HEK293T (cell line): ENCODE measurements at regions not wholly inside any gene's neighbourhood (a gene's known extent, or its start where the extent isn't known, plus 50 kb on each side); places are given as distances from the start of the nearest gene placed in this dataset.

Experiments used
- CTCF ChIA-PET: fragments of 350-600 bp; formaldehyde crosslinking; extraction: SDS; loops from one replicate; lab custom pipeline; 2021; ENCODE audit warnings: antibody characterized with exemption, inconsistent platforms; lab: Yijun Ruan, JAX
- POLR2A ChIA-PET: fragments of 350-600 bp; formaldehyde crosslinking; extraction: SDS; loops from one replicate; lab custom pipeline; 2020; ENCODE audit warnings: antibody characterized with exemption, inconsistent platforms; lab: Yijun Ruan, JAX
- DNase-seq: peaks from one replicate; pipeline ENCODE4 v3.0.0; 2012; ENCODE audit warnings: mixed read lengths; ENCODE audit errors: extremely low spot score
- ARNT ChIP-seq: fragments of 450-650 bp; IDR thresholded peaks from 2 replicates; pipeline ENCODE4 v1.6.1; 2017; ENCODE audit warnings: mild to moderate bottlenecking
- BHLHE40 ChIP-seq: fragments of 450-650 bp; IDR thresholded peaks from 2 replicates; pipeline ENCODE4 v1.6.1; 2016; ENCODE audit warnings: mild to moderate bottlenecking, moderate library complexity, borderline replicate concordance
- CTBP1 ChIP-seq: fragments of 450-650 bp; IDR thresholded peaks from 2 replicates; pipeline ENCODE4 v1.6.1; 2016; ENCODE audit warnings: borderline replicate concordance
- ELF4 ChIP-seq: fragments of 450-650 bp; IDR thresholded peaks from 2 replicates; pipeline ENCODE4 v1.6.1; 2017; ENCODE audit warnings: antibody characterized with exemption
- FOXA1 ChIP-seq: fragments of 450-650 bp; IDR thresholded peaks from 2 replicates; pipeline ENCODE4 v1.6.1; 2016; ENCODE audit warnings: mild to moderate bottlenecking
- FOXK2 ChIP-seq: fragments of 450-650 bp; IDR thresholded peaks from 2 replicates; pipeline ENCODE4 v1.6.1; 2016; ENCODE audit warnings: mild to moderate bottlenecking
- FOXM1 ChIP-seq: fragments of 450-650 bp; IDR thresholded peaks from 2 replicates; pipeline ENCODE4 v1.6.1; 2017; ENCODE audit warnings: mild to moderate bottlenecking, borderline replicate concordance
- HDGF ChIP-seq: fragments of 450-650 bp; IDR thresholded peaks from 2 replicates; pipeline ENCODE4 v1.6.1; 2017; ENCODE audit warnings: antibody characterized with exemption, borderline replicate concordance
- L3MBTL2 ChIP-seq: fragments of 450-650 bp; conservative IDR thresholded peaks from 2 replicates; pipeline ENCODE4 v1.6.1; 2016; ENCODE audit warnings: mild to moderate bottlenecking
- LEF1 ChIP-seq: fragments of 450-650 bp; IDR thresholded peaks from 2 replicates; pipeline ENCODE4 v1.6.1; 2017; ENCODE audit warnings: mild to moderate bottlenecking, borderline replicate concordance
- NFRKB ChIP-seq: fragments of 450-650 bp; IDR thresholded peaks from 2 replicates; pipeline ENCODE4 v1.6.1; 2016; ENCODE audit warnings: mild to moderate bottlenecking, moderate library complexity
- SP1 ChIP-seq: fragments of 450-650 bp; IDR thresholded peaks from 2 replicates; pipeline ENCODE4 v1.6.1; 2017
- SUZ12 ChIP-seq: fragments of 450-650 bp; IDR thresholded peaks from 2 replicates; pipeline ENCODE4 v1.6.1; 2016; ENCODE audit warnings: mild to moderate bottlenecking
- TARDBP ChIP-seq: fragments of 450-650 bp; IDR thresholded peaks from 2 replicates; pipeline ENCODE4 v1.6.1; 2016
- ZNF384 ChIP-seq: fragments of 450-650 bp; IDR thresholded peaks from 2 replicates; pipeline ENCODE4 v1.6.1; 2016
- TF ChIP-seq, protein P1 (sequence below): fragments of 450-650 bp; IDR thresholded peaks from 2 replicates; pipeline ENCODE4 v1.6.1; 2016

DNA sequence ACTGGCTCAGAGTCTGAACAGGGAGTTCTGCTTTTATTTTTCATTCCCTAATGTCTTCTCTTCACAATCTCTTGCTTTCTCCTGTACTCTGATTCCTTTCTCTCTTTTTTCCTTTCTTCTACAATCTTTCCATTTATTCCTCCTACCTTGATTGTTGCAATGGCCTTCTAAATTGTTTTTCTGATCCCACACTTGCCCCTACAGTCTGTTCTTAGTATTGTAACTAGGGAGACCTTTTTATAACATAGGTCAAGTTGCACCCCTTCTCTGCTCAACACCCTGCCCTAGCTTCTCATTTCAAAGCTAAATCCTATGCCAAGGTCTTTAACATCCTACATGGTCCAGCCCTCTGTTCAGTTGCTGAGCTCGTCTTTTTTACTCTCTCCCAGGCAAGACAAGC lies 277.9 kb downstream of the GBA3 start:
- CTCF ChIA-PET: interaction anchor here (0.7 kb wide), 1 partner anchor 15 kb away, joined by 3 read pairs; no protein-coding TSS in a partner anchor
- TF ChIP-seq, protein P1, sequence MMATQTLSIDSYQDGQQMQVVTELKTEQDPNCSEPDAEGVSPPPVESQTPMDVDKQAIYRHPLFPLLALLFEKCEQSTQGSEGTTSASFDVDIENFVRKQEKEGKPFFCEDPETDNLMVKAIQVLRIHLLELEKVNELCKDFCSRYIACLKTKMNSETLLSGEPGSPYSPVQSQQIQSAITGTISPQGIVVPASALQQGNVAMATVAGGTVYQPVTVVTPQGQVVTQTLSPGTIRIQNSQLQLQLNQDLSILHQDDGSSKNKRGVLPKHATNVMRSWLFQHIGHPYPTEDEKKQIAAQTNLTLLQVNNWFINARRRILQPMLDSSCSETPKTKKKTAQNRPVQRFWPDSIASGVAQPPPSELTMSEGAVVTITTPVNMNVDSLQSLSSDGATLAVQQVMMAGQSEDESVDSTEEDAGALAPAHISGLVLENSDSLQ: no peak
- TF ChIP-seq TARDBP (no peak), ARNT (no peak), SUZ12 (no peak), FOXK2 (no peak), ELF4 (no peak), HDGF (no peak), LEF1 (no peak), L3MBTL2 (no peak), BHLHE40 (no peak), CTBP1 (no peak), FOXM1 (no peak), FOXA1 (no peak), NFRKB (no peak), ZNF384 (no peak), SP1 (no peak)
- DNase-seq: no peak
- POLR2A ChIA-PET: no interaction called here

DNA sequence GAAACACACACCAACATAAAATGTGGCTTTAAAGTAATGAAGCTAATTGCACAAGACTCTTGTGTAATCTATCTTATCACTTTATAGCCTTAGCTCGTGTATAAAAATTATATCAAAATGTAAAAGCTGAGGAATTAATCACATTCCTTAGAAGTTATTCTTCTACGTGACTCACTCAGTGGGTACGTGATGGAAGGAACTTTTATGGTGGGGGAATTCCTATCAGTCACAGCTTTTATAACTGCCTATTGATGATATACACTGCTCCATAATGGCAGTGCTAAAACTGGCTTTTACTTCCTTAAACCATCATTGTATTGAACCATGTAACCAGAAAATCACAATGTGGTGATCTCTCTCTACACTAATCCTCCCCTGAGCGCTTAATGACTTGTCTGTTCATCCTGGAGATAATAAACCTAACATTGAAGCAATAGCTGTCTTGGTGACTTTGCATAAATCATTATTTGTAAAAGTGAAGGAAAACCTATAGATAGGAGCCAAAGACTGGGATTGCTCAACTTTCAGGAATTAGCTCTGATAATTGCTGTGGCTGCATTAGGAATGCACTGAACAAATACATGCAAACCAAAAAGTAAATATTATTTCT lies 276.7 kb downstream of the GBA3 start:
- no peak for DNase-seq
- ChIA-PET CTCF (interaction anchor here (0.6 kb wide), 1 partner anchor 25 kb away, joined by 3 read pairs; no protein-coding TSS in a partner anchor), POLR2A (no interaction called here)
- TF ChIP-seq ZNF384 (no peak), L3MBTL2 (no peak), BHLHE40 (no peak), CTBP1 (no peak), FOXK2 (no peak)

DNA sequence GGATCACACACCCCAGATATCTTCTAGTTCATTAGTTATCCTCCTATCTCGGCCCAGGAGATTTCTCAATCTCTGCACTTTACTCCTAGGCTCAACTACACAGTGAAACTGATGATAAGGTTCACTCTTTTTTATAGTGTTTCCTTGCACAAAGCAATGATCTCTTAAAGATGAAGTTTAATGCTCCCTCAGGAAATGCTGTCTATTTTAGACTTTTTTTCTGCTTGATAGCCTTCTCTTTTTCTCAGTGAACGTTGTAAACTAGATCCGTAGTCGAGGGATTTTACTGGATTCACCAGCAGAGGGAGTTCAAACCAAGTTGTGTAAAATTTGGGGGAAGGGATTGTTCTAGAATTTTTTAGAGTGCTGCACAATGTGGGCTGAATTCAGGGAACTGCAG lies 269.6 kb downstream of the GBA3 start:
- TF ChIP-seq LEF1 (no peak), BHLHE40 (no peak), FOXA1 (no peak), SUZ12 (no peak), SP1 (no peak), FOXK2 (no peak), L3MBTL2 (no peak), ZNF384 (no peak), CTBP1 (no peak), HDGF (no peak), TARDBP (no peak), NFRKB (no peak), ARNT (no peak), FOXM1 (no peak), ELF4 (no peak)
- TF ChIP-seq, protein P1: no peak
- CTCF ChIA-PET: no interaction called here
- POLR2A ChIA-PET: no interaction called here
- DNase-seq: no peak

DNA sequence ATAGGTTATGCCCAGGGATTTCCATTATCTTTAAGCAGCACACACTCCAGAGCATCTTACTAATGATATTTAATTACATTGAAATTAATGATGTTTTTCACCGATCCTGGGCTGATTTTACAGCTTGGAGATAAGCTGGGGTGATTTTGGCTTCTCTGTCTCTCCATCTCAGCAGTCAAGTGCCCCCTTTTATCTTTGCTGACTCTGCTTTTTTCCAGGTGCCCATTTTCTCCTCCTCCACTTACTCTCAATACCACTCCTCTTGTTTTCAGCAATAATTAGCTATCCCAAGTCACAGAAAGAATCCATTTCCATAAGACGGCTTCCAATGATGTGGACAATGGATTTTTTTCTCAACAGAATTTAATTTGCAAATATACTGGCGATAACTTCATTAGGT lies 266.7 kb downstream of the GBA3 start:
- no peak for DNase-seq
- POLR2A ChIA-PET: no interaction called here
- CTCF ChIA-PET: no interaction called here
- TF ChIP-seq L3MBTL2 (no peak), NFRKB (no peak), LEF1 (no peak), ELF4 (no peak), FOXA1 (no peak), FOXK2 (no peak), BHLHE40 (no peak), HDGF (no peak), SP1 (no peak), TARDBP (no peak), FOXM1 (no peak), ZNF384 (no peak), CTBP1 (no peak), ARNT (no peak), SUZ12 (no peak)
- TF ChIP-seq, protein P1: no peak

DNA sequence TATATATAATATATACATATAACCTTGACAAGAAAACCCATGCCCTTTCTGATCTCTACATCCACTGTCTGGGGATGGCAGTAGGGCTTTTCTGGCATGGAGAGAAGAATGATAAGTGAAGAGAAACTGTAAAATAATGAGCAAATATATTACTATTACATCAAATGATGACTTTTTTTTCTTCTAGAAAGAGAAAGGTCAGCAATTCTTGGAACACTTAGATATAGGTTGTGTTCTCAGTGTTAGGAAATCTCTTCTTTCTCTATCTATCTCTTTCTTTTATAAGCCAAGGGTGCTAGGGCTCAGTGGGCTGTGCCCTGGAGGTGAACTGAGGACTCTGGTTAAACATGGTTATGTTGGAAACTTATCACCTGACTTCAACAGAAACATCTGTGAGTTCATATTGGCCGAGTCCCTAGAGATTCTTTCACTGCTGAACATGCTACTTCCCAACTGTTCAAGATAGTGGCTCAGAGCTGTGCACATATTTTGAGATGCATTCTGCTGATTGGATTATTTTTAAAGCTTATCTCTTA lies 265.1 kb downstream of the GBA3 start:
- no peak for TF ChIP-seq FOXA1
- no peak for TF ChIP-seq ELF4
- ChIA-PET POLR2A (no interaction called here), CTCF (no interaction called here)
- DNase-seq: no peak

DNA sequence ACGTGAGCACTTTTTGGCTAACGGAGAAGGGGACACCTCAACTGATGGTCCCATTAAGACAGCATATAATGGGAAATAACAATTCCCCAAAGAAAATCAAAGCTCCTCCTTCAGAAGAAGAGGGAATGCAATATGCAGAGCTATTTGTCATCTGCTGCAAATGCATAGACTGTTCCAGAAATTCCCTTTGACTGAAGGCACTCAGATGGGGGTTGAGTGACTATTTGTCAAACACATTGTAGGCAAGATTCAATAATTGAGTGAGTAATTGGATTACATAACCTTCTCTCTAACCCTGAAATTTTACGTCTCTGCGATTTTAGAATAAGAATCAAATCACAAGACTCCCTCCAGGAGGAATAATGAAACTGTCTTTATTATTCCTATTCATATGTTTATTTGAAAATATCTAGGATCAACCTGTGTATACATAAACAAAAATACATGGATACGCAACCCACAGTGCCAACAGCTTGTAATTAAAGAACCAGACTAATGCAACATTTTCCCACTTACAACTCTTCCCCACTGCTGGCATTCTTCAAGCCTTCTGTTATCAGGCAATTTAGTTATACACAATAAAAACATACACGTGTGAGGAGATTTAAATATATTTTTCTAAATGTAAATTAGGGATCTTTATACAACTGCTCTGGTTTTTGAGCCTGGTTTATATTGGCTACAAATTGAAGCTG lies 256.6 kb downstream of the GBA3 start:
- ChIA-PET CTCF (no interaction called here), POLR2A (no interaction called here)
- TF ChIP-seq LEF1: no peak
- TF ChIP-seq CTBP1: no peak
- no peak for TF ChIP-seq SP1
- TF ChIP-seq NFRKB: no peak
- TF ChIP-seq TARDBP: no peak
- TF ChIP-seq FOXA1: no peak
- no peak for TF ChIP-seq HDGF
- TF ChIP-seq SUZ12: no peak
- no peak for DNase-seq
